ENCODE measurements at regions not wholly inside any gene's neighbourhood (a gene's known extent, or its start where the extent isn't known, plus 50 kb on each side); places are given as distances from the start of the nearest gene placed in this dataset.

GRCh38 chr18:47422524-47422923 lies 171.1 kb upstream of the SKOR2 start (continued):
- TF ChIP-seq PBX3 (IDR thresholded peaks at IDR 0.05) (no peak), RFX5 (IDR thresholded peaks at IDR 0.05) (no peak), KDM1A (IDR thresholded peaks at IDR 0.05; ENCODE audit: low read depth) (no peak), NPAS2 (CRISPR knock-in tag; IDR thresholded peaks at IDR 0.05; ENCODE audit: borderline replicate concordance) (no peak), ZSCAN20 (CRISPR knock-in tag; IDR thresholded peaks at IDR 0.05) (no peak), FOSL2 (IDR thresholded peaks at IDR 0.05) (no peak), FOSL2 (CRISPR knock-in tag; IDR thresholded peaks at IDR 0.05) (no peak), E2F6 (IDR thresholded peaks at IDR 0.05; ENCODE audit: borderline replicate concordance, low read depth) (no peak), TP53 (CRISPR knock-in tag; IDR thresholded peaks at IDR 0.05) (no peak), MAX (IDR thresholded peaks at IDR 0.05) (no peak)

- WGBS (ENCODE audit: missing lambda C conversion rate), result 36% methylated on average over 4 of the region's 4 CpGs
- Histone ChIP-seq H3K27ac (no peak overlapping the region), H3K4me3 (no peak overlapping the region), H3K9me3 (no peaks in the 10 kb centered on the region), H3K4me1 (no peaks in the 10 kb centered on the region), H3K4me2 (no peak overlapping the region)
- DNase-seq (ENCODE audit: low read depth in 1 of 2, low spot score in 1 of 2), result no peak
- ATAC-seq, result no peak
- FAIRE-seq, result no peak
- CTCF ChIA-PET, result interaction anchor here (1.4 kb wide), 1 partner anchor 22 kb away, joined by 7 read pairs; no protein-coding TSS in a partner anchor
- POLR2A ChIA-PET, result no interaction called here
- TF ChIP-seq ZSCAN20 (CRISPR knock-in tag; IDR thresholded peaks at IDR 0.05), result no peak
- no peak for TF ChIP-seq ZFP36 (IDR thresholded peaks at IDR 0.05; ENCODE audit: borderline replicate concordance, partially characterized antibody)
- TF ChIP-seq RARB (CRISPR knock-in tag; IDR thresholded peaks at IDR 0.05), result no peak
- TF ChIP-seq KDM5A (IDR thresholded peaks at IDR 0.05), result no peak
- no peak for TF ChIP-seq NR3C1 (IDR thresholded peaks at IDR 0.05)
- no peak for TF ChIP-seq POLR2A (IDR thresholded peaks at IDR 0.05; ENCODE audit: low read length)
Measured at GRCh38 chr18:47420130-47420529, 168.7 kb upstream of the SKOR2 start.

GRCh38 chr18:47418746-47419145 lies 167.3 kb upstream of the SKOR2 start:
- no peak for TF ChIP-seq PBX3 (IDR thresholded peaks at IDR 0.05)
- no peak for TF ChIP-seq CHD2 (IDR thresholded peaks at IDR 0.05; ENCODE audit: low read length, partially characterized antibody)
- no peak for TF ChIP-seq SREBF2 (IDR thresholded peaks at IDR 0.05)
- no peak for TF ChIP-seq PHF8 (IDR thresholded peaks at IDR 0.05; ENCODE audit: borderline replicate concordance, low read depth)
- no peak for TF ChIP-seq NR3C1 (IDR thresholded peaks at IDR 0.05)
- no peak for TF ChIP-seq CTCF (IDR thresholded peaks at IDR 0.05)
- no peak for TF ChIP-seq CBX2 (IDR thresholded peaks at IDR 0.05; ENCODE audit: borderline replicate concordance, low read depth)
- TF ChIP-seq FOSB (CRISPR knock-in tag; IDR thresholded peaks at IDR 0.05), result no peak
- TF ChIP-seq FOXS1 (CRISPR knock-in tag; IDR thresholded peaks at IDR 0.05), result no peak
- TF ChIP-seq GATA3 (IDR thresholded peaks at IDR 0.05; ENCODE audit: borderline replicate concordance), result no peak
- TF ChIP-seq REST (IDR thresholded peaks at IDR 0.05), result no peak
- TF ChIP-seq TFCP2L1 (CRISPR knock-in tag; IDR thresholded peaks at IDR 0.05), result no peak
- no peak for TF ChIP-seq MAFK (IDR thresholded peaks at IDR 0.05; ENCODE audit: partially characterized antibody)
- no peak for TF ChIP-seq HOXB5 (CRISPR knock-in tag; IDR thresholded peaks at IDR 0.05)
- TF ChIP-seq ESRRA (IDR thresholded peaks at IDR 0.05; ENCODE audit: borderline replicate concordance, low read length), result no peak
- TF ChIP-seq KDM1A (IDR thresholded peaks at IDR 0.05; ENCODE audit: low read depth), result no peak
- FAIRE-seq, result no peak
- no peaks in the 10 kb centered on the region for H3K4me1 ChIP-seq
- POLR2A ChIA-PET, result no interaction called here
- no peak overlapping the region for H3K4me2 ChIP-seq
- WGBS (ENCODE audit: missing lambda C conversion rate), result 37% methylated on average over 3 of the region's 3 CpGs
- no peaks in the 10 kb centered on the region for H3K9me3 ChIP-seq
- no peak overlapping the region for H3K4me3 ChIP-seq
- CTCF ChIA-PET, result no interaction called here
- no peak overlapping the region for H3K27ac ChIP-seq
- DNase-seq (ENCODE audit: low read depth in 1 of 2, low spot score in 1 of 2), result no peak
- ATAC-seq, result no peak

All from A549 (cell line).